Loucy (cell line): ENCODE measurements at regions not wholly inside any gene's neighbourhood (a gene's known extent, or its start where the extent isn't known, plus 50 kb on each side); places are given as distances from the start of the nearest gene placed in this dataset.

Experiments
- H2AFZ ChIP-seq: fragments of 200-600 bp; sonication (generic); 2 replicates; pipeline ENCODE4 v1.6.0; 2016; ENCODE audit warnings: antibody characterized with exemption, mild to moderate bottlenecking, low read length, moderate library complexity
- H3F3A ChIP-seq: fragments of 200-600 bp; 2 replicates; pipeline ENCODE4 v1.6.0; 2016; ENCODE audit warnings: antibody characterized with exemption, low read depth, mild to moderate bottlenecking
- H3K27me3 ChIP-seq: fragments of 200-600 bp; sonication (generic); 2 replicates; pipeline ENCODE4 v1.6.1; 2014; ENCODE audit warnings: low read length, mild to moderate bottlenecking; ENCODE audit not compliant: insufficient read depth, poor library complexity, severe bottlenecking
- H3K36me3 ChIP-seq: fragments of 200-600 bp; sonication (generic); 2 replicates; pipeline ENCODE4 v1.6.1; 2016; ENCODE audit warnings: low read length; ENCODE audit not compliant: insufficient read depth
- H3K4me1 ChIP-seq: fragments of 200-600 bp; sonication (generic); 2 replicates; pipeline ENCODE4 v1.5.1; 2014; ENCODE audit warnings: low read length, mild to moderate bottlenecking; ENCODE audit not compliant: insufficient read depth, poor library complexity, severe bottlenecking
- H3K4me2 ChIP-seq: fragments of 200-600 bp; sonication (generic); 2 replicates; pipeline ENCODE4 v1.6.0; 2014; ENCODE audit warnings: antibody characterized with exemption, low read length, low read depth, mild to moderate bottlenecking; ENCODE audit not compliant: poor library complexity, severe bottlenecking
- H3K4me3 ChIP-seq: fragments of 200-600 bp; sonication (generic); 2 replicates; pipeline ENCODE4 v1.5.1; 2014; ENCODE audit warnings: low read length, mild to moderate bottlenecking, mixed read lengths; ENCODE audit not compliant: poor library complexity, severe bottlenecking
- H3K79me2 ChIP-seq: fragments of 200-600 bp; sonication (generic); 2 replicates; pipeline ENCODE4 v1.6.1; 2014; ENCODE audit warnings: low read length; ENCODE audit not compliant: insufficient read depth
- H3K9ac ChIP-seq: fragments of 200-600 bp; sonication (generic); 2 replicates; pipeline ENCODE4 v1.6.0; 2014; ENCODE audit warnings: mild to moderate bottlenecking, low read depth, low read length, moderate library complexity; ENCODE audit not compliant: poor library complexity, severe bottlenecking
- H3K9me2 ChIP-seq: fragments of 200-600 bp; sonication (generic); replicated peaks from 2 replicates; pipeline ENCODE4 v1.6.1; 2016; ENCODE audit warnings: low read depth, low read length, mixed read lengths
- H3K9me3 ChIP-seq: fragments of 200-600 bp; sonication (generic); 2 replicates; pipeline ENCODE4 v1.6.1; 2014; ENCODE audit warnings: mild to moderate bottlenecking, antibody characterized with exemption, low read length, low read depth; ENCODE audit not compliant: insufficient read depth
- H4K20me1 ChIP-seq: fragments of 200-600 bp; sonication (generic); 2 replicates; pipeline ENCODE4 v1.6.0; 2014; ENCODE audit warnings: antibody characterized with exemption, low read length, mild to moderate bottlenecking; ENCODE audit not compliant: insufficient read depth, poor library complexity, severe bottlenecking
- CTCF ChIP-seq: fragments of 200-600 bp; sonication (generic); conservative IDR thresholded peaks from 2 replicates; pipeline ENCODE4 v1.5.1; 2014; ENCODE audit warnings: mild to moderate bottlenecking, antibody characterized with exemption, low read length
- EZH2phosphoT487 ChIP-seq: fragments of 200-600 bp; IDR thresholded peaks from 2 replicates; pipeline ENCODE4 v1.6.1; 2018; ENCODE audit warnings: antibody characterized with exemption, mild to moderate bottlenecking, moderate library complexity, borderline replicate concordance

- H3K9me3 ChIP-seq, result no peaks in the 10 kb centered on the region
- no peaks in the 10 kb centered on the region for H4K20me1 ChIP-seq
- no peaks in the 10 kb centered on the region for H3K27me3 ChIP-seq
- H3K4me1 ChIP-seq, result no peaks in the 10 kb centered on the region
- no peak for TF ChIP-seq EZH2phosphoT487
- no peak for TF ChIP-seq CTCF
- H3F3A ChIP-seq, result no peaks in the 10 kb centered on the region
- H3K79me2 ChIP-seq, result no peaks in the 10 kb centered on the region
- H3K9ac ChIP-seq, result no peak overlapping the region
- H3K4me2 ChIP-seq, result no peak overlapping the region
- no peak overlapping the region for H3K4me3 ChIP-seq
- H3K9me2 ChIP-seq, result no peaks in the 10 kb centered on the region
- no peak overlapping the region for H2AFZ ChIP-seq
- no peaks in the 10 kb centered on the region for H3K36me3 ChIP-seq
Measured at GRCh38 chr6:67350729-67351128, 1284.4 kb upstream of the ADGRB3 start.

GRCh38 chr6:67345946-67346345 lies 1289.1 kb upstream of the ADGRB3 start:
- Histone ChIP-seq H2AFZ (no peak overlapping the region), H3K4me2 (no peak overlapping the region), H3K4me3 (no peak overlapping the region), H3K79me2 (no peaks in the 10 kb centered on the region), H3K9ac (no peak overlapping the region), H3F3A (no peaks in the 10 kb centered on the region), H3K9me3 (no peaks in the 10 kb centered on the region), H3K36me3 (no peaks in the 10 kb centered on the region), H3K4me1 (no peaks in the 10 kb centered on the region), H3K9me2 (no peaks in the 10 kb centered on the region), H3K27me3 (no peaks in the 10 kb centered on the region), H4K20me1 (no peaks in the 10 kb centered on the region)
- TF ChIP-seq EZH2phosphoT487 (no peak), CTCF (no peak)

GRCh38 chr6:67336014-67336413 lies 1299.1 kb upstream of the ADGRB3 start:
- H3K9me2 ChIP-seq, result no peaks in the 10 kb centered on the region
- no peaks in the 10 kb centered on the region for H3K9me3 ChIP-seq
- no peak overlapping the region for H3K9ac ChIP-seq
- H3K4me3 ChIP-seq, result no peak overlapping the region
- H3K4me1 ChIP-seq, result no peaks in the 10 kb centered on the region
- H3K36me3 ChIP-seq, result no peaks in the 10 kb centered on the region
- TF ChIP-seq CTCF (no peak), EZH2phosphoT487 (no peak)
- no peak overlapping the region for H2AFZ ChIP-seq
- no peaks in the 10 kb centered on the region for H4K20me1 ChIP-seq
- H3K4me2 ChIP-seq, result no peak overlapping the region
- H3K27me3 ChIP-seq, result no peaks in the 10 kb centered on the region
- no peaks in the 10 kb centered on the region for H3K79me2 ChIP-seq
- H3F3A ChIP-seq, result no peaks in the 10 kb centered on the region
